ENCODE measurements at regions not wholly inside any gene's neighbourhood (a gene's known extent, or its start where the extent isn't known, plus 50 kb on each side); places are given as distances from the start of the nearest gene placed in this dataset.

GRCh38 chr10:106198275-106198674, 966.2 kb downstream of the SORCS1 start:
- no peak for FAIRE-seq
- DNase-seq (ENCODE audit: low spot score), result no peak

- peak; percentile 43 for DNase-seq (ENCODE audit: low spot score)
- FAIRE-seq, result no peak
These were observed 975.2 kb downstream of the SORCS1 start for GRCh38 chr10:106189292-106189691.

- no peak for FAIRE-seq
These were observed 978.6 kb downstream of the SORCS1 start for GRCh38 chr10:106185951-106186350.

GRCh38 chr10:106183041-106183440, 981.5 kb downstream of the SORCS1 start:
- FAIRE-seq, result no peak

More at GRCh38 chr10:106185951-106186350, 978.6 kb downstream of the SORCS1 start:
- no peak for DNase-seq (ENCODE audit: low spot score)

GRCh38 chr10:106182542-106182941, 982.0 kb downstream of the SORCS1 start:
- FAIRE-seq, result no peak
- no peak for DNase-seq (ENCODE audit: low spot score)

More at GRCh38 chr10:106183041-106183440, 981.5 kb downstream of the SORCS1 start:
- DNase-seq (ENCODE audit: low spot score), result no peak

- no peak for DNase-seq (ENCODE audit: low spot score)
- no peak for FAIRE-seq
These were observed 983.0 kb downstream of the SORCS1 start for GRCh38 chr10:106181501-106181900.

GRCh38 chr10:106179430-106179829, 985.1 kb downstream of the SORCS1 start:
- FAIRE-seq (no peak), DNase-seq (ENCODE audit: low spot score) (no peak)

- DNase-seq (ENCODE audit: low spot score), result peak; percentile 13
- FAIRE-seq, result no peak
These were observed 988.6 kb downstream of the SORCS1 start for GRCh38 chr10:106175760-106176377.

- DNase-seq (ENCODE audit: low spot score) (no peak), FAIRE-seq (no peak)
These were observed 990.7 kb downstream of the SORCS1 start for GRCh38 chr10:106173838-106174237.

- DNase-seq (ENCODE audit: low spot score) (no peak), FAIRE-seq (no peak)
These were observed 995.3 kb downstream of the SORCS1 start for GRCh38 chr10:106169241-106169640.

GRCh38 chr10:106167946-106168345, 996.6 kb downstream of the SORCS1 start:
- FAIRE-seq, result no peak
- no peak for DNase-seq (ENCODE audit: low spot score)

GRCh38 chr10:106158241-106158640, 1006.3 kb downstream of the SORCS1 start:
- DNase-seq (ENCODE audit: low spot score), result no peak
- FAIRE-seq, result no peak

GRCh38 chr10:106147021-106147420, 1017.5 kb downstream of the SORCS1 start:
- DNase-seq (ENCODE audit: low spot score) (no peak), FAIRE-seq (no peak)

- FAIRE-seq, result no peak
- no peak for DNase-seq (ENCODE audit: low spot score)
These were observed 1024.6 kb downstream of the SORCS1 start for GRCh38 chr10:106139915-106140314.

- DNase-seq (ENCODE audit: low spot score) (no peak), FAIRE-seq (no peak)
These were observed 1028.3 kb downstream of the SORCS1 start for GRCh38 chr10:106136175-106136574.

- no peak for DNase-seq (ENCODE audit: low spot score)
- no peak for FAIRE-seq
These were observed 1030.0 kb downstream of the SORCS1 start for GRCh38 chr10:106134326-106135000.

- DNase-seq (ENCODE audit: low spot score), result no peak
- no peak for FAIRE-seq
These were observed 1031.1 kb downstream of the SORCS1 start for GRCh38 chr10:106133451-106133850.

GRCh38 chr10:106132956-106133355, 1031.5 kb downstream of the SORCS1 start:
- no peak for FAIRE-seq

GRCh38 chr10:106114656-106115186, 1049.8 kb downstream of the SORCS1 start:
- DNase-seq (ENCODE audit: low spot score), result no peak
- no peak for FAIRE-seq

More at GRCh38 chr10:106132956-106133355, 1031.5 kb downstream of the SORCS1 start:
- DNase-seq (ENCODE audit: low spot score), result no peak

- FAIRE-seq, result no peak
- no peak for DNase-seq (ENCODE audit: low spot score)
These were observed 1053.3 kb downstream of the SORCS1 start for GRCh38 chr10:106111246-106111645.

- FAIRE-seq (no peak), DNase-seq (ENCODE audit: low spot score) (no peak)
These were observed 1056.8 kb downstream of the SORCS1 start for GRCh38 chr10:106107706-106108105.

GRCh38 chr10:106106114-106106513, 1058.4 kb downstream of the SORCS1 start:
- no peak for DNase-seq (ENCODE audit: low spot score)
- no peak for FAIRE-seq

GRCh38 chr10:106089855-106090254, 1074.7 kb downstream of the SORCS1 start:
- FAIRE-seq (no peak), DNase-seq (ENCODE audit: low spot score) (no peak)

All from urothelium cell line (cell line).